ENCODE measurements at regions not wholly inside any gene's neighbourhood (a gene's known extent, or its start where the extent isn't known, plus 50 kb on each side); places are given as distances from the start of the nearest gene placed in this dataset.

- TF ChIP-seq CTCF (IDR thresholded peaks at IDR 0.05), result no peak
- TF ChIP-seq POLR2A (IDR thresholded peaks at IDR 0.05), result no peak
- TF ChIP-seq POLR2AphosphoS5 (IDR thresholded peaks at IDR 0.05), result no peak
Measured at GRCh38 chr10:126833542-126833941, 71.7 kb upstream of the DOCK1 start.

All from prostate gland (tissue), 2 donors.